NCI-H1092 treated with DMSO at 0.1 percent for 48 hours (cell line): ENCODE measurements at regions not wholly inside any gene's neighbourhood (a gene's known extent, or its start where the extent isn't known, plus 50 kb on each side); places are given as distances from the start of the nearest gene placed in this dataset.

Experiments used
- DNase-seq: peaks from one replicate; lab custom pipeline; 2025; lab: John Stamatoyannopoulos, UW

GRCh38 chr18:77572537-77572936 lies 322.9 kb downstream of the GALR1 start:
- no peak for DNase-seq

- DNase-seq = no peak
Measured at GRCh38 chr18:77573571-77573970, 323.9 kb downstream of the GALR1 start.

- no peak for DNase-seq
Measured at GRCh38 chr18:77590943-77591515, 341.4 kb downstream of the GALR1 start.

GRCh38 chr18:77597726-77598125 lies 348.1 kb downstream of the GALR1 start:
- no peak for DNase-seq

- no peak for DNase-seq
Measured at GRCh38 chr18:77600674-77601073, 351.0 kb downstream of the GALR1 start.

- DNase-seq = no peak
Measured at GRCh38 chr18:77601567-77601966, 351.9 kb downstream of the GALR1 start.

- no peak for DNase-seq
Measured at GRCh38 chr18:77607087-77607486, 357.4 kb downstream of the GALR1 start.

GRCh38 chr18:77608807-77609206 lies 359.2 kb downstream of the GALR1 start:
- DNase-seq = no peak

- DNase-seq = no peak
Measured at GRCh38 chr18:77617694-77618093, 368.0 kb downstream of the GALR1 start.

GRCh38 chr18:77619525-77619924 lies 369.9 kb downstream of the GALR1 start:
- no peak for DNase-seq

- no peak for DNase-seq
Measured at GRCh38 chr18:77622009-77622692, 372.5 kb downstream of the GALR1 start.

GRCh38 chr18:77632758-77633157 lies 383.1 kb downstream of the GALR1 start:
- DNase-seq = no peak

- no peak for DNase-seq
Measured at GRCh38 chr18:77634494-77634893, 384.8 kb downstream of the GALR1 start.

- DNase-seq = peak; percentile 43
Measured at GRCh38 chr18:77635451-77635850, 385.8 kb downstream of the GALR1 start.

GRCh38 chr18:77635858-77636257 lies 386.2 kb downstream of the GALR1 start:
- DNase-seq = peak; percentile 20

- no peak for DNase-seq
Measured at GRCh38 chr18:77645170-77645872, 395.7 kb downstream of the GALR1 start.

- DNase-seq = no peak
Measured at GRCh38 chr18:77647472-77647871, 397.8 kb downstream of the GALR1 start.

- DNase-seq = no peak
Measured at GRCh38 chr18:77648411-77648810, 398.8 kb downstream of the GALR1 start.

- peak; percentile 86 for DNase-seq
Measured at GRCh38 chr18:77650799-77651385, 401.2 kb downstream of the GALR1 start.

- DNase-seq = no peak
Measured at GRCh38 chr18:77651441-77651840, 401.8 kb downstream of the GALR1 start.

- DNase-seq = no peak
Measured at GRCh38 chr18:77653792-77654191, 404.1 kb downstream of the GALR1 start.

GRCh38 chr18:77654302-77654701 lies 404.7 kb downstream of the GALR1 start:
- no peak for DNase-seq
